HepG2 (cell line): ENCODE measurements at regions not wholly inside any gene's neighbourhood (a gene's known extent, or its start where the extent isn't known, plus 50 kb on each side); places are given as distances from the start of the nearest gene placed in this dataset.

Source experiments
- ATAC-seq: fragments of 200-7000 bp; cut with Tn5 transposase; 3 replicates; pipeline ENCODE4 v1.9.1; 2020; ENCODE audit warnings: mild to moderate bottlenecking, moderate library complexity
- BruUV-seq: library from RNA; stranded (reverse); fragments of 400-500 nt; replicated peaks from 2 replicates; lab custom pipeline; 2021; lab: Mats Ljungman, UMichigan
- CTCF ChIA-PET: fragments of 300-600 bp; formaldehyde crosslinking; extraction: SDS; loops from one replicate; lab custom pipeline; 2021; ENCODE audit warnings: low total read pairs, inconsistent platforms, low intra/inter-chr PET ratio; lab: Yijun Ruan, JAX
- POLR2A ChIA-PET: fragments of 350-600 bp; sonication (Branson Sonifier 250); formaldehyde crosslinking; loops from one replicate; lab custom pipeline; 2020; ENCODE audit warnings: antibody characterized with exemption, inconsistent platforms; lab: Yijun Ruan, JAX
- DNase-seq: peaks from one replicate; pipeline ENCODE4 v3.0.0-alpha.2; 2015; ENCODE audit warnings: low spot score
- FAIRE-seq: peaks from 3 replicates; lab custom pipeline; 2011; peaks lifted over from hg19 to GRCh38; lab: Jason Lieb, UNC
- H2AFZ ChIP-seq: one replicate; pipeline ENCODE4 v1.6.1; 2011; ENCODE audit warnings: low read length, inconsistent platforms
- H3K27ac ChIP-seq: fragments of 300-600 bp; 3 replicates; pipeline ENCODE4 v1.8.0; 2011; ENCODE audit warnings: mixed run types, mild to moderate bottlenecking, mixed read lengths, low read length, inconsistent platforms; ENCODE audit not compliant: insufficient read depth; ENCODE audit errors: extremely low read length
- H3K27me3 ChIP-seq, 2 experiments: fragments of 200-600 bp in 1 of 2; 2 replicates in 1 of 2; 3 replicates in 1 of 2; pipeline versions ENCODE4 v1.6.0 to v1.8.0; 2011; ENCODE audit warnings: low read length in 2 of 2, mild to moderate bottlenecking in 2 of 2, moderate library complexity in 2 of 2, inconsistent platforms in 1 of 2; ENCODE audit not compliant: insufficient read depth in 2 of 2, control insufficient read depth in 1 of 2
- H3K36me3 ChIP-seq, 2 experiments: fragments of 200-600 bp in 1 of 2; replicated peaks in 1 of 2; 2 replicates in 1 of 2; 3 replicates in 1 of 2; pipeline versions ENCODE4 v1.5.1 to v1.8.0; 2011; ENCODE audit warnings: low read length in 2 of 2, inconsistent platforms in 1 of 2; ENCODE audit not compliant: insufficient read depth in 2 of 2, control insufficient read depth in 1 of 2
- H3K4me1 ChIP-seq: 2 replicates; pipeline ENCODE4 v1.5.1; 2012; ENCODE audit warnings: low read length, inconsistent platforms; ENCODE audit not compliant: insufficient read depth
- H3K4me2 ChIP-seq: 2 replicates; pipeline ENCODE4 v1.6.0; 2011; ENCODE audit warnings: low read depth, low read length, inconsistent platforms
- H3K4me3 ChIP-seq, 3 experiments: fragments of 200-600 bp in 1 of 3; sonication (generic), shearing (Covaris generic) in 1 of 3; replicated peaks in 1 of 3; 2 replicates each; pipeline ENCODE4 v1.5.1; 2011 to 2016; ENCODE audit warnings: low read length in 3 of 3, inconsistent platforms in 2 of 3, low read depth in 2 of 3, mild to moderate bottlenecking in 2 of 3, control low read depth in 1 of 3, mixed read lengths in 1 of 3; ENCODE audit not compliant: insufficient read depth in 1 of 3
- H3K79me2 ChIP-seq: one replicate; pipeline ENCODE4 v1.6.1; 2011; ENCODE audit warnings: low read length, inconsistent platforms; ENCODE audit not compliant: insufficient read depth
- H3K9ac ChIP-seq: 2 replicates; pipeline ENCODE4 v1.6.0; 2011; ENCODE audit warnings: mild to moderate bottlenecking, low read depth, low read length, inconsistent platforms; ENCODE audit not compliant: insufficient read depth
- H3K9me3 ChIP-seq: 2 replicates; pipeline ENCODE4 v1.5.1; 2012; ENCODE audit warnings: mild to moderate bottlenecking, low read length
- H4K20me1 ChIP-seq: 2 replicates; pipeline ENCODE4 v1.6.0; 2011; ENCODE audit warnings: inconsistent platforms, mild to moderate bottlenecking, low read length, moderate library complexity; ENCODE audit not compliant: insufficient read depth
- CHCHD3 ChIP-seq: sonication (generic); formaldehyde crosslinking; IDR thresholded peaks from 2 replicates; pipeline ENCODE4 v1.8.0; 2022; ENCODE audit warnings: mild to moderate bottlenecking, missing genetic modification reagents, moderate library complexity
- FOXM1 ChIP-seq: sonication (generic); formaldehyde crosslinking; IDR thresholded peaks from 2 replicates; pipeline ENCODE4 v1.5.0; 2020; ENCODE audit warnings: missing genetic modification reagents
- HES4 ChIP-seq: sonication (generic); formaldehyde crosslinking; IDR thresholded peaks from 2 replicates; pipeline ENCODE4 v1.9.0; 2021; ENCODE audit warnings: mild to moderate bottlenecking, missing genetic modification reagents, borderline replicate concordance
- MED1 ChIP-seq: sonication (generic); formaldehyde crosslinking; IDR thresholded peaks from 2 replicates; pipeline ENCODE4 v1.4.0; 2020; ENCODE audit warnings: missing genetic modification reagents
- RAD51 ChIP-seq: fragments of 450-650 bp; IDR thresholded peaks from 2 replicates; pipeline ENCODE4 v1.6.1; 2016; ENCODE audit warnings: borderline replicate concordance
- RCOR2 ChIP-seq: IDR thresholded peaks from 2 replicates; pipeline ENCODE4 v1.6.1; 2016; ENCODE audit warnings: missing biosample characterization, missing genetic modification reagents
- THAP8 ChIP-seq: sonication (generic); formaldehyde crosslinking; IDR thresholded peaks from 2 replicates; pipeline ENCODE4 v1.5.1; 2020; ENCODE audit warnings: missing genetic modification reagents, mild to moderate bottlenecking, borderline replicate concordance
- TRIM22 ChIP-seq: fragments of 450-650 bp; IDR thresholded peaks from 2 replicates; pipeline ENCODE4 v1.6.1; 2017
- ZNF235 ChIP-seq: sonication (generic); formaldehyde crosslinking; IDR thresholded peaks from 2 replicates; pipeline ENCODE4 v1.8.1; 2023; ENCODE audit warnings: mild to moderate bottlenecking, missing genetic modification reagents, borderline replicate concordance
- ZNF367 ChIP-seq: sonication (generic); formaldehyde crosslinking; IDR thresholded peaks from 2 replicates; pipeline ENCODE4 v1.4.0; 2020; ENCODE audit warnings: missing genetic modification reagents, borderline replicate concordance
- ZNF609 ChIP-seq: sonication (generic); formaldehyde crosslinking; IDR thresholded peaks from 2 replicates; pipeline ENCODE4 v1.4.0; 2020; ENCODE audit warnings: mild to moderate bottlenecking, missing genetic modification reagents, borderline replicate concordance
- ZSCAN31 ChIP-seq: sonication (generic); formaldehyde crosslinking; IDR thresholded peaks from 2 replicates; pipeline ENCODE4 v1.5.0; 2020; ENCODE audit warnings: low read depth, mild to moderate bottlenecking, missing genetic modification reagents
- WGBS: methylation state at CpG from one replicate; pipeline ENCODE4 v1.1.6; 2017; ENCODE audit warnings: low lambda C conversion rate; 5-methylcytosine and 5-hydroxymethylcytosine counted together
- in situ Hi-C: cut with HindIII; loops from 2 replicates; pipeline ENCODE4 v1.10.0; 2017; ENCODE audit warnings: low pct_unique_long_range_greater_than_20kb; ENCODE audit not compliant: extremely low pct_ligation_motif_present
- intact Hi-C: fragments of 100-400 bp; cut with micrococcal nuclease; formaldehyde crosslinking; loops from one replicate; pipeline ENCODE4 v1.10.0; 2022; ENCODE audit not compliant: unreplicated experiment

- H3K4me2 ChIP-seq, result no peak overlapping the region
- TF ChIP-seq ZNF609 (no peak), ZSCAN31 (no peak), RAD51 (no peak), MED1 (CRISPR knock-in tag) (no peak), TRIM22 (no peak), FOXM1 (CRISPR knock-in tag) (no peak), HES4 (CRISPR knock-in tag) (no peak), CHCHD3 (CRISPR knock-in tag) (no peak), THAP8 (CRISPR knock-in tag) (no peak), RCOR2 (CRISPR knock-in tag) (no peak), ZNF235 (no peak), ZNF367 (CRISPR knock-in tag) (no peak)
- TF ChIP-seq, all 625 proteins: peak for 0
- no TSS peak for BruUV-seq
- H3K36me3 ChIP-seq, result no peaks in the 10 kb centered on the region
- no peak overlapping the region for H3K27ac ChIP-seq
- no peaks in the 10 kb centered on the region for H4K20me1 ChIP-seq
- no peaks in the 10 kb centered on the region for H3K79me2 ChIP-seq
- H2AFZ ChIP-seq, result no peak overlapping the region
- H3K4me3 ChIP-seq, result no peak overlapping the region
- no peak for ATAC-seq
- in situ Hi-C loops, result no loop called here
- FAIRE-seq, result no peak
- no peaks in the 10 kb centered on the region for H3K27me3 ChIP-seq
- no peaks in the 10 kb centered on the region for H3K4me1 ChIP-seq
- intact Hi-C loops, result no loop called here
- peaks cover 47% of the 10 kb centered on the region for H3K9me3 ChIP-seq
- WGBS, result 0% methylated on average over 1 of the region's 1 CpG
- no peak overlapping the region for H3K9ac ChIP-seq
- ChIA-PET POLR2A (no interaction called here), CTCF (no interaction called here)
- no peak for DNase-seq
Measured at GRCh38 chr7:136807598-136807997, 60.9 kb upstream of the CHRM2 start.
